Mammary epithelial cell (primary cell): ENCODE measurements at regions not wholly inside any gene's neighbourhood (a gene's known extent, or its start where the extent isn't known, plus 50 kb on each side); places are given as distances from the start of the nearest gene placed in this dataset.

Source experiments
- EZH2 ChIP-seq: IDR thresholded peaks from 2 replicates; pipeline ENCODE4 v1.6.1; 2012; ENCODE audit warnings: low read length, inconsistent platforms, borderline replicate concordance
- TF ChIP-seq, protein P1 (sequence below), 2 donors: IDR thresholded peaks in 1 of 2; conservative IDR thresholded peaks in 1 of 2; 2 replicates each; pipeline ENCODE4 v1.5.1; 2011 to 2012; ENCODE audit warnings: inconsistent platforms in 2 of 2, low read length in 2 of 2, mild to moderate bottlenecking in 2 of 2, control low read depth in 1 of 2, low read depth in 1 of 2; ENCODE audit not compliant: insufficient read depth in 1 of 2; ENCODE audit errors: extremely low read depth in 1 of 2

GRCh38 chr1:96349896-96350295, 371.7 kb upstream of the PTBP2 start:
- TF ChIP-seq, protein P1, sequence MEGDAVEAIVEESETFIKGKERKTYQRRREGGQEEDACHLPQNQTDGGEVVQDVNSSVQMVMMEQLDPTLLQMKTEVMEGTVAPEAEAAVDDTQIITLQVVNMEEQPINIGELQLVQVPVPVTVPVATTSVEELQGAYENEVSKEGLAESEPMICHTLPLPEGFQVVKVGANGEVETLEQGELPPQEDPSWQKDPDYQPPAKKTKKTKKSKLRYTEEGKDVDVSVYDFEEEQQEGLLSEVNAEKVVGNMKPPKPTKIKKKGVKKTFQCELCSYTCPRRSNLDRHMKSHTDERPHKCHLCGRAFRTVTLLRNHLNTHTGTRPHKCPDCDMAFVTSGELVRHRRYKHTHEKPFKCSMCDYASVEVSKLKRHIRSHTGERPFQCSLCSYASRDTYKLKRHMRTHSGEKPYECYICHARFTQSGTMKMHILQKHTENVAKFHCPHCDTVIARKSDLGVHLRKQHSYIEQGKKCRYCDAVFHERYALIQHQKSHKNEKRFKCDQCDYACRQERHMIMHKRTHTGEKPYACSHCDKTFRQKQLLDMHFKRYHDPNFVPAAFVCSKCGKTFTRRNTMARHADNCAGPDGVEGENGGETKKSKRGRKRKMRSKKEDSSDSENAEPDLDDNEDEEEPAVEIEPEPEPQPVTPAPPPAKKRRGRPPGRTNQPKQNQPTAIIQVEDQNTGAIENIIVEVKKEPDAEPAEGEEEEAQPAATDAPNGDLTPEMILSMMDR (conservative IDR thresholded peaks at IDR 0.05 in 1 of 2, IDR thresholded peaks at IDR 0.05 in 1 of 2; ENCODE audit: extremely low read depth in 1 of 2, insufficient read depth in 1 of 2, low read depth in 1 of 2, low read length in 2 of 2) = no peak
- TF ChIP-seq EZH2 = no peak
